Upper lobe of right lung (tissue), 1 donor: ENCODE measurements at regions not wholly inside any gene's neighbourhood (a gene's known extent, or its start where the extent isn't known, plus 50 kb on each side); places are given as distances from the start of the nearest gene placed in this dataset.

Experiments used
- ATAC-seq: fragments of 200-7000 bp; cut with Tn5 transposase; one replicate; pipeline ENCODE4 v1.9.1; 2020; ENCODE audit warnings: mild to moderate bottlenecking, moderate library complexity
- DNase-seq: peaks from one replicate; pipeline ENCODE4 v3.0.0-alpha.2; 2020
- H3K27ac ChIP-seq: fragments of 200-600 bp; one replicate; pipeline ENCODE4 v1.8.0; 2022
- H3K27me3 ChIP-seq: fragments of 200-600 bp; one replicate; pipeline ENCODE4 v1.8.0; 2022; ENCODE audit warnings: mild to moderate bottlenecking
- H3K36me3 ChIP-seq: fragments of 200-600 bp; one replicate; pipeline ENCODE4 v1.8.0; 2022
- H3K4me1 ChIP-seq: fragments of 200-600 bp; one replicate; pipeline ENCODE4 v1.8.0; 2022
- H3K4me3 ChIP-seq: fragments of 200-600 bp; one replicate; pipeline ENCODE4 v1.8.0; 2022; ENCODE audit warnings: mild to moderate bottlenecking
- H3K9me3 ChIP-seq: fragments of 200-600 bp; one replicate; pipeline ENCODE4 v1.8.0; 2022
- CTCF ChIP-seq: fragments of 200-600 bp; IDR thresholded peaks from one replicate; pipeline ENCODE4 v1.8.0; 2022; ENCODE audit warnings: antibody characterized with exemption
- intact Hi-C: fragments of 100-400 bp; cut with DNase I; formaldehyde crosslinking; loops from one replicate; pipeline ENCODE4 v1.11.0; 2022
- donor health status: DM: no; HTN: yes; CAD: no; lungs with severe emphysema.

GRCh38 chr2:153068052-153068451 is 349.6 kb downstream of the ARL6IP6 start:
- no peak overlapping the region for H3K4me3 ChIP-seq
- no peak overlapping the region for H3K27ac ChIP-seq
- no peak for TF ChIP-seq CTCF
- H3K36me3 ChIP-seq: no peaks in the 10 kb centered on the region
- ATAC-seq: no peak
- no peak for DNase-seq
- H3K4me1 ChIP-seq: no peaks in the 10 kb centered on the region
- H3K27me3 ChIP-seq: no peaks in the 10 kb centered on the region
- intact Hi-C loops: no loop called here
- H3K9me3 ChIP-seq: no peaks in the 10 kb centered on the region

GRCh38 chr2:153059338-153060052 is 341.1 kb downstream of the ARL6IP6 start:
- no peaks in the 10 kb centered on the region for H3K4me1 ChIP-seq
- DNase-seq: no peak
- TF ChIP-seq CTCF: no peak
- ATAC-seq: no peak
- no peak overlapping the region for H3K27ac ChIP-seq
- no peaks in the 10 kb centered on the region for H3K27me3 ChIP-seq
- intact Hi-C loops: no loop called here
- H3K9me3 ChIP-seq: no peaks in the 10 kb centered on the region
- no peak overlapping the region for H3K4me3 ChIP-seq
- H3K36me3 ChIP-seq: no peaks in the 10 kb centered on the region

- no peaks in the 10 kb centered on the region for H3K36me3 ChIP-seq
- TF ChIP-seq CTCF: no peak
- no peaks in the 10 kb centered on the region for H3K9me3 ChIP-seq
- intact Hi-C loops: no loop called here
- H3K4me1 ChIP-seq: no peaks in the 10 kb centered on the region
- no peak overlapping the region for H3K27ac ChIP-seq
- ATAC-seq (no peak), DNase-seq (no peak)
- no peaks in the 10 kb centered on the region for H3K27me3 ChIP-seq
- no peak overlapping the region for H3K4me3 ChIP-seq
Measured at GRCh38 chr2:153057743-153058142, 339.3 kb downstream of the ARL6IP6 start.

- Histone ChIP-seq H3K4me3 (no peak overlapping the region), H3K36me3 (no peaks in the 10 kb centered on the region), H3K9me3 (no peaks in the 10 kb centered on the region), H3K4me1 (no peaks in the 10 kb centered on the region), H3K27ac (no peak overlapping the region), H3K27me3 (no peaks in the 10 kb centered on the region)
- intact Hi-C loops: no loop called here
- DNase-seq (no peak), ATAC-seq (no peak)
- no peak for TF ChIP-seq CTCF
Measured at GRCh38 chr2:153055182-153055581, 336.8 kb downstream of the ARL6IP6 start.

GRCh38 chr2:153052807-153053559 is 334.6 kb downstream of the ARL6IP6 start:
- no peak for TF ChIP-seq CTCF
- Histone ChIP-seq H3K27me3 (no peaks in the 10 kb centered on the region), H3K36me3 (no peaks in the 10 kb centered on the region), H3K4me1 (no peaks in the 10 kb centered on the region), H3K9me3 (no peaks in the 10 kb centered on the region), H3K27ac (no peak overlapping the region), H3K4me3 (no peak overlapping the region)
- ATAC-seq (no peak), DNase-seq (no peak)
- intact Hi-C loops: no loop called here
